Breast epithelium (tissue), 3 donors: ENCODE measurements at regions not wholly inside any gene's neighbourhood (a gene's known extent, or its start where the extent isn't known, plus 50 kb on each side); places are given as distances from the start of the nearest gene placed in this dataset.

Experiments
- POLR2A ChIP-seq: fragments of 450-650 bp; IDR thresholded peaks from one replicate; pipeline ENCODE4 v1.6.1; 2016; ENCODE audit warnings: antibody characterized with exemption, mild to moderate bottlenecking, moderate library complexity
- POLR2AphosphoS5 ChIP-seq, 3 donors: sonication (generic); formaldehyde crosslinking; IDR thresholded peaks; one replicate each; pipeline ENCODE4 v1.6.1; 2017; ENCODE audit warnings: antibody characterized with exemption in 3 of 3
- TF ChIP-seq, protein P1 (sequence below), 3 donors: fragments of 450-650 bp; IDR thresholded peaks; one replicate each; pipeline ENCODE4 v1.5.1; 2016 to 2017; ENCODE audit warnings: antibody characterized with exemption in 3 of 3, mild to moderate bottlenecking in 3 of 3, moderate library complexity in 3 of 3

DNA sequence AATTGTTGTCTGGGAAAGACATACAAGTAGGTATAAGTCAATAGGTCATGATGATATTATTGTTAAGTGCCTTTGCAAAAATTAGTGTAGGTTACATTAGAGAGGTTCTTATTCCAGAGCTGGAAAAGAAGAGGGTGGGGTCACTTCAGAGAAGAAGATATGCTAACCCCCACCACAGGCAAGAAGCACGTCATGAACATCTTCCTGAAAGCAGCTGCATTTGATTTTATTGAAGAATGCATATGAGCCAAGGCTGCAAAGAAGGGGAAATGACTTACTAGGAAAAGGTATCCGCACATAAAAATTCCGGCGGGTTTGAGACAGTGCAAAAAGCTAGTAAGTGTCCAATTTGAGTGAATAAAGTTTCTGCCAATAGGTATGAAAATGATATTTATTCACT is 195.3 kb upstream of the CDH2 start:
- TF ChIP-seq, protein P1, sequence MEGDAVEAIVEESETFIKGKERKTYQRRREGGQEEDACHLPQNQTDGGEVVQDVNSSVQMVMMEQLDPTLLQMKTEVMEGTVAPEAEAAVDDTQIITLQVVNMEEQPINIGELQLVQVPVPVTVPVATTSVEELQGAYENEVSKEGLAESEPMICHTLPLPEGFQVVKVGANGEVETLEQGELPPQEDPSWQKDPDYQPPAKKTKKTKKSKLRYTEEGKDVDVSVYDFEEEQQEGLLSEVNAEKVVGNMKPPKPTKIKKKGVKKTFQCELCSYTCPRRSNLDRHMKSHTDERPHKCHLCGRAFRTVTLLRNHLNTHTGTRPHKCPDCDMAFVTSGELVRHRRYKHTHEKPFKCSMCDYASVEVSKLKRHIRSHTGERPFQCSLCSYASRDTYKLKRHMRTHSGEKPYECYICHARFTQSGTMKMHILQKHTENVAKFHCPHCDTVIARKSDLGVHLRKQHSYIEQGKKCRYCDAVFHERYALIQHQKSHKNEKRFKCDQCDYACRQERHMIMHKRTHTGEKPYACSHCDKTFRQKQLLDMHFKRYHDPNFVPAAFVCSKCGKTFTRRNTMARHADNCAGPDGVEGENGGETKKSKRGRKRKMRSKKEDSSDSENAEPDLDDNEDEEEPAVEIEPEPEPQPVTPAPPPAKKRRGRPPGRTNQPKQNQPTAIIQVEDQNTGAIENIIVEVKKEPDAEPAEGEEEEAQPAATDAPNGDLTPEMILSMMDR (IDR thresholded peaks at IDR 0.05) = no peak
- no peak for TF ChIP-seq POLR2A
- TF ChIP-seq POLR2AphosphoS5 (IDR thresholded peaks at IDR 0.05) = no peak
